ENCODE measurements at regions not wholly inside any gene's neighbourhood (a gene's known extent, or its start where the extent isn't known, plus 50 kb on each side); places are given as distances from the start of the nearest gene placed in this dataset.

- TF ChIP-seq CTCF (IDR thresholded peaks at IDR 0.05) (no peak), POLR2A (IDR thresholded peaks at IDR 0.05) (no peak)
These were observed 129.3 kb upstream of the FLRT2 start for GRCh38 chr14:85400678-85401077.
